HG03558 (cell line): ENCODE measurements at regions not wholly inside any gene's neighbourhood (a gene's known extent, or its start where the extent isn't known, plus 50 kb on each side); places are given as distances from the start of the nearest gene placed in this dataset.

Experiments
- ATAC-seq: cut with Tn5 transposase; IDR thresholded peaks from one replicate; pipeline ENCODE4 v1.9.1; 2021; ENCODE audit warnings: moderate number of reproducible peaks; ENCODE audit not compliant: unreplicated experiment; ENCODE audit errors: extremely low read depth

DNA sequence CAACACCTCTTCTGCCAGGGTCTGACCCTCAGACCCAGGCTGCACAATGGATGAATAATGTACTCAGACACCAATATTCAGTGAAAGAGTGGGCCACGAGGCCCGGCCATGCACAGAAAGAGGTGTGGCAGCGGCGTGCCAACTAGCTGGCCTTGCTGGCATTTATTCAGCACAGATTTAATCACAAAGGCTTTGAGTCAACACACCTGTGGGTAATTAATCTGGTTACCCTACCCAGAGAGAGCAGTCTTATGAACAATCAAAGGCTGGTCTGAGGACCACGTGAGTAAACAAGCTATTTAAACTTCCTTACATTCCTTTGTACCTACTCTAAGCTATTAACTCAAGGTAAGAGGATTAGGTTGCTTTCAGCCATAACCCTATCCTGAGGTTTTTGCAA lies 324.8 kb downstream of the C12orf50 start:
- no peak for ATAC-seq

GRCh38 chr12:87690236-87690810 lies 338.9 kb downstream of the C12orf50 start:
- no peak for ATAC-seq

DNA sequence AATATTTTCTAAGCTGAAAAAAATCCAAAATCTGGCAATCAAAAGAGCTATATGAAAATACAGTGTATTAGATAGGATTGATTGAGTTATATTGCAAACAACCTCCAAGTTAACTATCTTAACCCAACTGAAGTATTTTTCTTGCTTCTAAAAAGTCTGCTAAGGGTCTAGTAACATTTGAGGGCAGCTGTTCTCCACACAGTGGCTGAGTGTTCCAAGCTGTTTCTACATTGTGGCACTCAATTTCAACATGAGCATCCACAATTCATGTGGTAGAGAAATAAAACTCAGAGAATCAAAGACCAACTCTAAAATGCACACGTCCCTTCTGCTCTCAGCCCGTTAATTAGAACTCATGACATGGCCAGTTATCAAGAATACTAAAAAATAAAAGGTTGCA lies 340.0 kb downstream of the C12orf50 start:
- ATAC-seq = no peak

DNA sequence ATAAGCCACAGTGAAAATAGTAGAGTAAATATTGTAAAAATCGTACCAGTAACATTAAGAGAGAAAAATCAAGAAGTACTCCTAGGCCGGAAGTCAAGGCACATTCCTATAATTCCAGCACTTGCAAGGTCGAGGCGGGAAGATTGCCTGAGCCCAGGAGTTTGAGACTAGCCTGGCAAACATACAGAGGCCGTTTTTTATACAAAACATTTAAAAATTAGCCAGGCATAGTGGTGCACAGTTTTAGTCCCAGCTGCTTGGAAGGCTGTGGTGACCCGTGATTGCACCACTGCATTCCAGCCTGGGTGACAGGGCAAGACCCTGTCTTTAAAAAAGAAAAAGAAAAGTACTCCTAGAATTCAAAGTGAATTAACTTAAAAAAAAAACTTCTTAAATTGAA lies 341.8 kb downstream of the C12orf50 start:
- ATAC-seq = no peak

DNA sequence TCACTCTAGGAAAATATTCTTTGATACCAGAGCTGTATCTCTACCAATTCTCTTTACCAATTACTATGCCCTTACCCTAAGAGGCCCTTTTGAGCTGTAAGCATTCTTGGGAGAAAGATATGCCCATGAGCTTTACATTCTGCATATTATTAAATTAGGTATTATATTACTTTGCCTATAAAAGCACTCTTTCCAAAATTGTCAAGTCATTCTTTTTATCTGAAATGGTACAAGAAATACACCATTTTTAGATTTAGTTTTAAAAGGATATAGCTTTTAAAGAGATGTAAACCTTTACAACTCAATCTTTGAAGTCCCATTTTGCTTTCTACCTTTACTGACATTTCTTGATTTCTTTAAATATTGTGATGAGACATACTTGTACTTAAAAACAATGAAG lies 343.5 kb downstream of the C12orf50 start:
- ATAC-seq = no peak

DNA sequence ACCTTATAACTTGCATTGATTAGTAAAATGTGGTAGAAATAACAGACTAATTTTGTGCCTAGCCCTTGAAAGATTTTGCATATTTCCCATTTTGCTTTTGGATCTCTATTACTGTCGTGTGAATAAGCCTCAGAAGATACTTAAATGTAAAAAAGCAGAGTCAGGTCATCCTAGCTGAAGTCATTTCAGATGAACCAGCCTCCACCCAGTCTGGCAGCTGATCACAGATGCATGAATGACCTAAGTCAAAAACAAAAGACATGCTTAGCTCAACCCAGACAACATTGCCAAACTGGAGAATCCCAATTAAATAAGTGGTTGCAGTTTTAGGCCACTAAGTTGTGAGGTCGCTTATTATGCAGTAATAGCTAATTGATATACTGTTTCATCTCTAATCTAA lies 349.9 kb downstream of the C12orf50 start:
- ATAC-seq = no peak

- ATAC-seq = no peak
Observed at GRCh38 chr12:87678453-87678852, 350.7 kb downstream of the C12orf50 start.

GRCh38 chr12:87676731-87677130 lies 352.5 kb downstream of the C12orf50 start:
- no peak for ATAC-seq

GRCh38 chr12:87671757-87672156 lies 357.4 kb downstream of the C12orf50 start:
- ATAC-seq = no peak

- no peak for ATAC-seq
Observed at GRCh38 chr12:87670448-87670847, 358.8 kb downstream of the C12orf50 start.

DNA sequence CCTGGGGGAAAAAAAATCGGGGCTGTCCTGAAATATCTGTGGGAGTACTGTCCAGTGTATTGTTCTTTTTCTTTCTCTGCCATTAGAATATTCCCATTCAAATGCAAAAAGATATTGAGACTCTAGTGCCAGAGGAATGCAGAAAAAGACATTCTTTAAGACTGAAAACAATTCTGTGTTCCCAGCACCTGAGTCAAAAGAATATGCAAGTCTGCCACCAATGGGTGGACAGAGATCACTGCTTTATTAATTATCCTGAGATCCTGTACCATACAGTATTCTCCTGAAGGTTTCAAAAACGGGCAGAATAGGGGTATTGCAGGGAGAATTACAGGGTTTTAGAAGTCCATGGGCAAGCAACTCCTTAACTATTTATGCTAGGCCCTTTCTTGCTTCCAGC lies 361.8 kb downstream of the C12orf50 start:
- no peak for ATAC-seq

DNA sequence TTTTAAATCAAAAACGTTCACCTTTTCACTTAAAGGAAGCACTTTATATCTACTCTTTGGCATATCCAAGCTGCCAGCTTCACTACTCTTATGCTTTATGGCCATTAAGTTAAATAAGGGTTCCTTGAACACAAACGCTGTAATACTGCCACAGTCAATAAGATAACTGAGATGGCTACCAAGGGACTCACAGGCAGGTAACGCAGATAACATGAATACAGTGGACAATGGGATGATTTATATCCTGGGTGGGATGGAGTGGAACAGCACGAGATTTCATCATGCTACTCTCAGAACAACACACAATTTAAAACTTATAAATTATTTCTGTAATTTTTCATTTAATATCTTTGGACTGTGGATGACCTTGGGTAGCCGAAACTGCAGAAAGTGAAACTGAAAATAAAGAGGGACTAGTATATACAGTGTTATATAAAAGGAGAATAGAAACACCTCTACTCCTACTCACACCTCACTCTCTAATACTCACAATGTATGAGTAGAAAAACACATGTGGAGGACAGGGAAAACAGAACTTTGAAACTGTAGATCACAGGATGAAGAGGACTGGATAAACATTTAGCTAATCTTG lies 367.3 kb downstream of the C12orf50 start:
- peak; percentile 84 for ATAC-seq

DNA sequence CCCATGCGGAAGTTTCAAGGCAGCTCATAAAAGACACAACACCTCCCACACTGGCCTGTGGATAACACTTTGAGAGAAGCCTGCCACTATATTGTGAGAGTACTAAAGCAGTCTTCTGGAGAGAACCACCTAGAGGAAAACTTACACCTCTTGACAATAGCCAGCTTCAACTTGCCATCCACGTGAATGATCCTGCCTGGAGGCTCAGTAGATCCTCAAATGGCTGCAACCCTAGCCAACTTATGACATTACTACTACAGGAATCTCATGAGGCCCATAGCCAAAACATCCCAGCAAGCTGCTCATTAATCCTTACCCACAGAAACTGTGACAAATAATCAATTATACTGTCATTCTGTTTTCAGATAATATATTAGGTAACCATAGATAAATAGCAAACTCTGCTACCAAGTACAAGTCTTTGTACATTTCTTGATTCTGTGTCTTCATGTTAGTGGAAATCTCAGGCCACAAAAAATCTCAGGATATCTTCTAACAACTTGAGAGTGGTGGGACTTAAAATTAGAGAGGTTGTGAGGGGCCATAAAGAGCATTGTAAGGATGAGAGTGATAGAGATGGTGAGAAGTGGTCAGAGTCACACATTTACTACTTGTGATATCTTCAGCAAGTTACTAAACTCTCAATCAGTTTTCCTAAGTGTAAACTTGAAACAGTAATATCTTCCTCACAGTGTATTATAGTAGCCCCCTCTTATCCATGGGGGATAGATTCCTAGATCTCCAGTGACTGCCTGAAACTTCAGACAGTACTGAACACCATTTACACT lies 368.0 kb downstream of the C12orf50 start:
- no peak for ATAC-seq

GRCh38 chr12:87660291-87660690 lies 368.9 kb downstream of the C12orf50 start:
- no peak for ATAC-seq

- no peak for ATAC-seq
Observed at GRCh38 chr12:87656311-87656710, 372.9 kb downstream of the C12orf50 start.

DNA sequence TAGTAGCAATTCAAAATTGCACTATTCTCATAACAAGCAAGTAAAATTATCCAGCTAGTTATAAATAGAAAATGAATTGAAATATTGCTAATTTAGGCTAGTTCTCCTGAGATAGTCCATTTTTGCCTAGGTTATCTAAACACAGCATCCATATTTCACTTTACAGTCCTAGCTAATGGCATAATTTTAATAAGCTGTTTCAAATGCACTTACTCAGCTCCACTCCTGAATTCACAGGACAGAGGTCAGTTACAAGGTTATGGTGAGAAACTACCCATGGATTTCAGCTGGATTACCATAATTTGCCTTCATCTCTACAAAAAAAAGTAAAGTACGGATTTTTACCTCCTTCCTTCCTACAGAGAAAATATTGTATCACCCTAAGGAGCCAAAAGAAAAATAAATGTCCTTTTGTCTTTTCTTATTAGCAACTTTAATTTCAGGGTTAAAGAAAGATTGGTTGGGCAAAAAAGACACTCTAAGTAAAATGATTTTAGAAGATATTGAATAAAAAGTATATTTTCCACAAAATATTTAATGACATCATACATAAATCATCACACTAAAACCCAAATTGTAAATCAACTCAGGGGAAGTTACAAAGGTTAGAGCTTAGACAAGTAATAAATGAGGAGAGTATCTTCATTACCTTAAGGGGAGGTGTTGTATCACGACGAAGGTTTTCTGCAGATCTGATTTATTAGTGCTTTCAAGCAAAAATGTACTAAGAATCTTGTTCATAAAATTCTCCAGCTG lies 377.4 kb downstream of the C12orf50 start:
- ATAC-seq = no peak

DNA sequence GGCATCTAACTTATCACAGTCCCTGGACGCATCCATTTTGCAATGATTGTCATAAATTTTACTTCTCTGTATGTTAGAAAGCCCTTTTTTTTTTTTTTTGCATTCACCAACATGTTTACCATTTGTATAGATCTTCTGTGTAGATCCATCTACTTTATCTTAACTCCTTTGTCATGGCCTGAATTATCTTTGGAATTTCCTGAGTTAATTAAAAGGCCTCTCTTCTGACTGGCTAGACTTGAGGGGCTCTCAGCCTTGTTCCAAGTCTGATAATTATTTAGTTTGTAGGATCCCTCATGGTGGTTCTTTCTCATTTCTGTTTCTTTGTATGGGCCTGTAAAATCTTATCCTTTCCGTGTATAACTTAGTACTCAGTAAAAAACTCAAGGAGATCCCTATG lies 387.0 kb downstream of the C12orf50 start:
- no peak for ATAC-seq

- no peak for ATAC-seq
Observed at GRCh38 chr12:87618199-87618598, 411.0 kb downstream of the C12orf50 start.

DNA sequence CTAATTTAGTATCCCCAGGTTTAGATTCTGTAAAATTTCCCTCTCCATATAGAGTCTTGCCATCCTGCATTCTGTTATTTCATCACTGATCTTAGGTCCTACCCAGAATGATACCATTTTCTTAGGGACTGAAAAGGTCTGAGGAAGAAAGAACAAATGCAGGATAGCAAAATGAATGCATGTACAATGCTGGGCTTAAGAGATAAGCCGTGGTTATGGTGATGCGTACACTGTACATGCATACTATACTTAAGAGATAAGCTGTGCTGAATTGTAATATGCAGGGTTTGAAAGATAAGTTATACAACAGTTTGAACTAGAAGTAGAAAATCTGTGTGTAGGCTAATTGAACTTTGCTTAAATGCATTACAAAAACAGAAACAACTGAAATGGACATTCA lies 416.2 kb downstream of the C12orf50 start:
- no peak for ATAC-seq

- no peak for ATAC-seq
Observed at GRCh38 chr12:87608321-87608720, 420.9 kb downstream of the C12orf50 start.

DNA sequence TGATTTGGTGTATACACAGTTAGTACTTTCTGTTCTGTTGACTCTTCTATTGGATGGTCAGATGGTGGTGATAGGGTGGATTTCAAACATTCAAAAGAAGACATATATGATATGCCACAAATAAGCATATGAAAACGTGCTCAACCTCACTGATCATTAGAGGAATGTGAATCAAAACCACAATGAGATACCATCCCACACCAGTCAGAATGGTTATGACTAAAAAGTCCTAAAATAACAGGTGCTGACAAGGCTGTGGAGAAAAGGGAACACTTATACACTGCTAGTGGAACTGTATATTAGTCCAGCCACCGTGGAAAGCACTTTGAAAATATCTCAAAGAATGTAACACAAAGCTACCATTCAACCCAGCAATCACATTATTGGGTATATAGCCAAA lies 425.5 kb downstream of the C12orf50 start:
- ATAC-seq = no peak
